Activated naive CD4-positive, alpha-beta T cell treated with anti-CD3 and anti-CD28 coated beads, Interleukin-2, amount 50 U/mL, for 72 hours (primary cell): ENCODE measurements at regions not wholly inside any gene's neighbourhood (a gene's known extent, or its start where the extent isn't known, plus 50 kb on each side); places are given as distances from the start of the nearest gene placed in this dataset.

Source experiments
- ATAC-seq, 2 donors: fragments of 150-1000 bp; cut with Tn5 transposase; 2 replicates each; pipeline ENCODE4 v1.10.0; 2021; ENCODE audit warnings: mild to moderate bottlenecking in 2 of 2, moderate library complexity in 2 of 2
- DNase-seq, 2 donors: peaks; one replicate each; pipeline ENCODE4 v3.0.0; 2021 to 2022; ENCODE audit warnings: low spot score in 2 of 2
- H3K27ac Mint-ChIP-seq, 2 donors: one replicate each; pipeline ENCODE4 v1.8.0; 2022; ENCODE audit warnings: mild to moderate bottlenecking in 2 of 2, mixed read lengths in 2 of 2
- H3K36me3 Mint-ChIP-seq, 2 donors: one replicate each; pipeline ENCODE4 v1.8.0; 2022; ENCODE audit warnings: mixed read lengths in 2 of 2
- H3K9me3 Mint-ChIP-seq, 2 donors: one replicate each; pipeline ENCODE4 v1.8.0; 2022; ENCODE audit warnings: mixed read lengths in 2 of 2

DNA sequence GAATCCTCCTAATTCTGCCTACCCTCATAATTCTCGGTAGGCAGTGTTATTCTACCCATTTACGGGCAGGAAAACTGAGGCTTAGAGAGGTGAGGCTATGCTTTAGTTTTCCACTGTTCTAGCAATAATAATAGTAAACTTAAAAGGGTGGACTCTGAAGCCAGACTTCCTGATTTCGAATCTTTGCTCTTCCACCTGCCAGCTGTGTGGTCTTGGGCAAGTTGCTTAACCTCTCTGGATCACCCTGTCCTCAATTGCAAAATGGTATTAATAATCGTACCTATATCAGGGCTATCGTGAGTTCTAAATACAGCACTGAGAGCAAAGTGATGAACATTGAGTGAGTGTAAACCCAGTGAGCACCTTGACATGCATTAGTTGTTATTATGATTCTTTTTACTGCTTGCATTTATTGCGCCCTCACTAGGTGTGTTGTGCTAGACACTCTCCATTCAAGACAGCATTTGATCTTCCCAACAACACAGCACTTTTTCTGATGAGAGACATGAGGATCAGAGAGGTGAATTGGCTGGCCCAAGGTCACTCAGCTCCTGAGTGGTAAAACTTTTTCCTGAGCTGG, 102.3 kb upstream of the CSF3R start:
- H3K36me3 Mint-ChIP-seq = no peaks in the 10 kb centered on the region
- DNase-seq (no peak), ATAC-seq (no peak)
- no peak overlapping the region for H3K27ac Mint-ChIP-seq
- no peaks in the 10 kb centered on the region for H3K9me3 Mint-ChIP-seq

- H3K36me3 Mint-ChIP-seq = no peaks in the 10 kb centered on the region
- peak overlapping the region in 1 of 2 donors; percentile 44 for H3K27ac Mint-ChIP-seq
- no peak for DNase-seq
- ATAC-seq = no peak
- H3K9me3 Mint-ChIP-seq = no peaks in the 10 kb centered on the region
Measured at GRCh38 chr1:36583980-36584782, 101.5 kb upstream of the CSF3R start.

DNA sequence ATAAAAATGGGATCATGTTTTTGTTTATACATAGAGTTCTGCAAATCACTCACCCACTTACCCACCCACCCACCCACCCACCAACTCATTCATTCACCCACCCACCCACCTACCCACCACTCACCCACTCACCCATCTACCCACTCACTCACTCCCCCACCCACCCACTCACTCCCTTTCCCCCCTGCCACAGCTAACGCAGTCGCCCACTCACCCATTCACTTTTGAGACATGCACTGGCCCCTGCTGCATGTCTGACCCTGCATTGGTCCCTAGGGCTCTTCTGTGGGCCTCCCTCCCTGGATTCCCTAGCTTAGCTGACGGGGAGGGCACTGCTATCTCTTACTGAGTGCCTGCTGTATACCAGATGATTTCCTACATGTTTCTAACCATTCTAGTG, 100.4 kb upstream of the CSF3R start:
- DNase-seq = no peak
- ATAC-seq = no peak
- Mint-ChIP-seq H3K27ac (no peak overlapping the region), H3K9me3 (no peaks in the 10 kb centered on the region), H3K36me3 (no peaks in the 10 kb centered on the region)

DNA sequence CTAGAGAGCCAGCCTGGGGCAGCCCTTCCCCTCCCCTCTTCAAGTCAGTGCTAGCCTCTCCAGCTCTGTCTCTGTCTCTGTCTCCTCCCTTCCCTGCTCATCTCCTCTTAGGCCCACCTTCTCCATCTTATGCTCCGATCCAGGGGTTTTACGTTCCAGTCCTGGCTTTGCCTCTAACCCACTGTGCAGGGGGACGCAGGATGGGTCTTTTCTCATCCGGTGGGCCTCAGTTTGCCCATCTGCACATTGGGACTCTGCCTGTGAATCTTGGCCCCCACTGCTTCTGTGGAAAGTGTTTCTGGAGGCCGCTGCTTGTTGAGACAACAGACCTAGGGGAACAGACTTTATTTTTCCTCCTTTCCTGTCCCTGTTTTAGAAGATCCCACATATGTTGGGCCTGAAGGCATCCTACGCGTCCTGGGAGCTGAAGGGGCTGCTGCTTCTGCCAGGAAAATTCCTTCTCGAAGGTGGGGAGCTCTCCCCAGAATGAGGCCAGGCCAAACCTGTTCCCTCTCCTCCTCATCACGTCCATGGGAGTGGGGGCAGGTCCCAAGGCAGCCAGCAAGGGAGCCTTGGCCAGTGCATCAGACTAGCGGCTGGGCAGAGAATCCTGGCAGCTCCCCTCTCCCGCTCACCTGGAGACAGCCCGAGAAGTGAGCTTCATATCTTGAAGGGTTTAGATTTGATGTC, 99.5 kb upstream of the CSF3R start:
- Mint-ChIP-seq H3K27ac (peak overlapping the region in 1 of 2 donors; percentile 27), H3K36me3 (no peaks in the 10 kb centered on the region), H3K9me3 (no peaks in the 10 kb centered on the region)
- DNase-seq = no peak
- no peak for ATAC-seq

DNA sequence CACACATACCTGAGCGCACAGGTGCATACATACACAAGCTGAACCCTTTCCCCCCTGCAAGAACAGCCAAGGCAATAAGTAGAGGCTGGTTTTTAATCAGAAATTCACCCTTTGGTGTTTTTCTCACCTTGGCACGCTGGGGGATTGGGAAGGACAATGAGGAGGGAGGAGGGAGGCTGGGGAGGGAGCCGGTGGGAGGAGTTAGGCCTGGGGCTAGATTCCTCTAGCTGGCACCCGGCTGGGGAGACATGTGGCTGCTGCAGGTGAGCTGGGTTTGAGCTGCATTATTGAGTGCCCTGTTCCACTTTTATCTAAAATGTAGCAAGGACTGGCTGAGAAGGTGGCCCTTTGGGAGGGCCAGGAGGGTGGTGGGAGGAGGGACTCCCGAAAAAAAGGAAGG, 97.8 kb upstream of the CSF3R start:
- no peak overlapping the region for H3K27ac Mint-ChIP-seq

DNA sequence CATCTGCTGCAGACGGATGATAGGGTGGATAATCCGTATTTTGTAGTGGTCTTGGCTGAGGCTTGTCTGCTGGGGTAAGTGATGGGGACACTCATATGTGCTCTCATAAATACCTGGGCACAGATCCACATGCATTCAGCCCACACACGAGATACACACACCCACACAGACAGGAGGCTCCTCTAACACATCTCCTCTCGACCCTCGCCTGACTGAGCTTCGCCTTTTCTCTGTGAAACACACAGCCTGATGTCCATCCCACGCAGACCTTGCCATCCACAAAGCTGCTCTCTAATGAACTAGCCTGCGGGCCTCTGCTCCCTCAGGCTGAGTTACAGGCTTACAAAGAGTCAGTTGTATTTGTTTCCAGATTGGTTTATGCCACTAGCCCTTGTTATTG, 96.3 kb upstream of the CSF3R start:
- Mint-ChIP-seq H3K27ac (no peak overlapping the region), H3K36me3 (no peaks in the 10 kb centered on the region), H3K9me3 (no peaks in the 10 kb centered on the region)
- ATAC-seq (no peak), DNase-seq (no peak)

More for the DNA sequence above, 97.8 kb upstream of the CSF3R start:
- Mint-ChIP-seq H3K36me3 (no peaks in the 10 kb centered on the region), H3K9me3 (no peaks in the 10 kb centered on the region)
- no peak for DNase-seq
- no peak for ATAC-seq

DNA sequence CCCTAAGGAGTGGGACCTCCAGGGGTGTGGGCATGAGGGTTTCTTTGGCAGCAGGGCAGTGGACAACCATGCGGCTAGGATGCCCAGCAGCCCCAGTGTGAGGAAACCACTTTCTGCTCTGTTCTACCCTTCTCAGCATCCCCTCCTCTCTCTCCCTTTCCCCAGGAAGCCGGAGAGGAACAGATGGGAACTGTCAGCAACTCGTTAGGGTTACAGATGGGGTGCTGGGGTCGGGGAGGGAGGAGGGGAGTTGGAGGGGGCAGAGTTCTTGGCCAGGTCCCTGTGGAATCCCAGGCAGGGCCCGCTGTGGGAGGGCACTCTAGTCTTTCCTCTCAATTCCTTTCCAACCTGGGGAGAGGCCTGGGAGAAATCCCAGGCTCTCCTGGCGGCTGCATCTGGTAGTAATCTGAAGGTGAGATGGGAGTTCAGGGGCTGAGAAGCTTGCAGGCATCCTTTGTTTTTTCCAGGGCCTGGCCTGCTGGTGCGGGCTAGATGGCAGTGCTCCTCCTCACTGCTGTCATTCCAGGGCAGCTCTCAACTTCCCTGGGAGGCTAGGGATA, 93.9 kb upstream of the CSF3R start:
- Mint-ChIP-seq H3K36me3 (no peaks in the 10 kb centered on the region), H3K27ac (no peak overlapping the region), H3K9me3 (no peaks in the 10 kb centered on the region)
- ATAC-seq (no peak), DNase-seq (no peak)

DNA sequence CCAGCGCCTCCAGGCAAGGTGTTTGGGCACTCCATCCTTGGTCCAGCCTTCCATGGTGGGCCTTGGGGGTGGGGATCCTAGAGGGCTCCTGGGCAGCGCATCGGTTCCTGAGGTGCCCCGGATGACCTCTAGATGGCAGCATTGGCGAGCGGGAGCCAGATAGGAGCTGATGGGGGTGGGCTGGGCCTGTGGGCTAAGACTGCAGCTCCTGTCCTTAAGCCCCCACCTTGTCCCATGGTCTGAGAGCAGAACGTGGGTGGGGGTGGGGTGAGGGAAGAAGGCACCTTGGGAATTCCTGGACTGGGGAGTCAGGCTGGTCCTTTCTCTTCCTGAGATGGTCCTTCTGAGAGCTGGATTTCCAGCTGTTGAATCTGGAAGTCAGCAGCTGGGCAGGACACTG, 93.4 kb upstream of the CSF3R start:
- DNase-seq = peak in 1 of 2 donors; percentile 64
- Mint-ChIP-seq H3K27ac (no peak overlapping the region), H3K36me3 (no peaks in the 10 kb centered on the region), H3K9me3 (no peaks in the 10 kb centered on the region)
- peak; percentile 73 to 78 for ATAC-seq

GRCh38 chr1:36573445-36573844, 90.7 kb upstream of the CSF3R start:
- ATAC-seq (no peak), DNase-seq (no peak)
- no peaks in the 10 kb centered on the region for H3K36me3 Mint-ChIP-seq
- no peaks in the 10 kb centered on the region for H3K9me3 Mint-ChIP-seq
- H3K27ac Mint-ChIP-seq = no peak overlapping the region

DNA sequence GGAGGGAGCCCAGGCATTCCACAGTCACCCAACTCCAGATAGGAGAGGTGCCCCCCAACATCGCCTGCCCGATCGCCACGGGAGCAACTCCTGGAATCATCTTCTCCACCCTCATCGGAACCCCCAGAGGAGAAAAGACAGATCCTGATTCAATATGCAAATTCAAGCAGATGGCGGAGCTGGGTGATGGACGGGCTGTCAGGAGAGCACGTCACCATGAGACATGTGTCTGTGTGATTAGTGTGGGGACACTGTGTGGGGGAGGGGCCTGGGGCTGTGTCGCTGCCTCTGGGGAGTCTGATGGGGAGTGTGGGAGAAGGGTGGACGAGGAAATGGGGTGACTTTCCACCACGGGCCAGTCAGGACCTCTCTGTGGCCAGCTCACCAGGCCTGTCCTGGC, 90.2 kb upstream of the CSF3R start:
- Mint-ChIP-seq H3K27ac (no peak overlapping the region), H3K36me3 (no peaks in the 10 kb centered on the region), H3K9me3 (no peaks in the 10 kb centered on the region)
- ATAC-seq (no peak), DNase-seq (no peak)

DNA sequence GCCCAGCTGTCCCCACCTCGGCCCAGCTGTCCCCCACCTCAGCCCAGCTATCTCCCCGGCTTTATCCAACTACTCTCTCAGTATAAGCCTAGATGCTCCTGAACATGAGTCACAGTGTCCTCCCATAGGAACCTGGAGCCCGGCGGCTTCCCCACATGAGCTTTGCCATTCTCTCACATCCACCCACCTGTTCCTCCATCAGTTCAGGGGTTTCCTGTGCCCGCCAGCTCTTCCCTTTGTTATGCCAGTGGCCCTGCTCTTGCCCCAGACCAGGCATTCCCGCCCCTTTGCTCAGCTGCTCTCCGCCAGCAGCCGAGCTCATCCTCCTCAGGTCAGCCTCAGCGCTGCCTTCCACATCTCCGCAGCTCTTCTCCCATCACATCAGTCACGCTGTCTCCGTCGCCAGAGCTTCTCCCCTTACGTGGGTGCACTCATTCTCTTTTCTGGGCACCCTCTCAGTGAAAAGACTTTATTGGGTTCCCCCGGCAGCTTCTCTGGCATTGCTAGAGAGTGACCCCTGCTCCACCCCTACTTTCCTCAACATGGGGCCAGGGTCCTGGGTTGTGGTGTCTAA, 89.5 kb upstream of the CSF3R start:
- no peaks in the 10 kb centered on the region for H3K9me3 Mint-ChIP-seq
- no peak overlapping the region for H3K27ac Mint-ChIP-seq
- no peak for ATAC-seq
- H3K36me3 Mint-ChIP-seq = no peaks in the 10 kb centered on the region
- DNase-seq = no peak

DNA sequence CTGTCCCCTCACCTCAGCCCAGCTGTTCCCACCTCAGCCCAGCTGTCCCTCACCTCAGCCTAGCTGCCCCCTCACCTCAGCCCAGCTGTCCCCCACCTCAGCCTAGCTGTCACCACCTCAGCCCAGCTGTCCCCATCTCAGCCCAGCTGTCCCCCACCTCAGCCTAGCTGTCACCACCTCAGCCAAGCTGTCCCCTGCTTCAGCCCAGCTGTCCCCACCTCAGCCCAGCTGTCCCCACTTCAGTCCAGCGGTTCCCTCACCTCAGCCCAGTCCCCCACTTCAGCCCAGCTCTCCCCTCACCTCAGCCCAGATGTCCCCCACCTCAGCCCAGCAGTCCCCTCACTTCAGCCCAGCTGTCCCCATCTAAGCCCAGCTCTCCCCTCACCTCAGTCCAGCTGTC, 88.4 kb upstream of the CSF3R start:
- ATAC-seq (no peak), DNase-seq (no peak)
- H3K36me3 Mint-ChIP-seq = no peaks in the 10 kb centered on the region
- no peak overlapping the region for H3K27ac Mint-ChIP-seq
- no peaks in the 10 kb centered on the region for H3K9me3 Mint-ChIP-seq

DNA sequence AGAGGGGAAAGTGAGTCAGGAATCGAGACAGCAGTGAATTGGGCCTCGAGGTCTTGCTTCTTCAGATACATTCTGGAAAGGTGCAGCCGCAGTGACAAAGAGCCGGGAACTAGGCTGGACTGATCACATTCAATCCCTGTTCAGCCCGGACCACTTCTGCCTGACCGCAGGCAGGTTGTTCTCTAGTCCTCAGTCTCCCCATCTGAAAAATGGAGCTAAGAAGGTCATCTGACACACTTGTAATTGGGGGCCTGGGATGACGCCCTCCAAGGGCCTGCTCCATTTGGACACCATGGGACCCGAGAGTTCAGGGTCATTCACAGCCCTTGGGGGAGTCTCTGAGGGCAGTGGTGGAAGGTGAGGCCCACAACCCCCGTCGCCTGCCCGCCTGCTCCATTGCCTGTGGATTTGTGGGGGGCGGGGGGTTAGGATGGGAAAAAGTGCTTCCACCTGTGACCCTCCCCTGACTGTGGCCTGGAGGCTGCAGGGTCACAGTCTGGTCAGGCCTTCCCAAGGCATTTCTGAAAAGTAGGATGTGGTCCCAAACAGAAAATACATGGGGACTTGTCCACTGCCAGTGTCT, 87.9 kb upstream of the CSF3R start:
- Mint-ChIP-seq H3K27ac (no peak overlapping the region), H3K36me3 (no peaks in the 10 kb centered on the region), H3K9me3 (no peaks in the 10 kb centered on the region)
- ATAC-seq = no peak
- no peak for DNase-seq

DNA sequence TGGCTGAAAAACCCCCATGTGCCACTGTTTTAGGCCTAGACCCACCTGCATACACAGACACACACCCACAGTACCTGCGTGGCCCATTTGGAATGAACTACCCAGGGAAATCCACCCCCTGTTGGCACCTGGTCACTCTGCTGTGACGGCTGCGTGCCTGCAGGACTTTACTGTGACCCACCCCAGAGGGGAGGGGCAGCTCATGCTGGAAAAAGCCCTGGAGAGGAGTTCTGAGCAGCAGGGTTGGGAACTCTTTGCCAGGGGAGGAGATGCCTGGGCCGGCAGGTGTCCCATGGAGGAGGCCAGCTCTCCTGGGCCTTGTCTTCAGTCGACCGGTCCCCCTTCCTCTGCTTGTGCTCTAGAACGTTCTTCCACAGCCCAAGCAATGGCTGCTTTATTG, 87.3 kb upstream of the CSF3R start:
- no peak overlapping the region for H3K27ac Mint-ChIP-seq
- ATAC-seq = no peak

DNA sequence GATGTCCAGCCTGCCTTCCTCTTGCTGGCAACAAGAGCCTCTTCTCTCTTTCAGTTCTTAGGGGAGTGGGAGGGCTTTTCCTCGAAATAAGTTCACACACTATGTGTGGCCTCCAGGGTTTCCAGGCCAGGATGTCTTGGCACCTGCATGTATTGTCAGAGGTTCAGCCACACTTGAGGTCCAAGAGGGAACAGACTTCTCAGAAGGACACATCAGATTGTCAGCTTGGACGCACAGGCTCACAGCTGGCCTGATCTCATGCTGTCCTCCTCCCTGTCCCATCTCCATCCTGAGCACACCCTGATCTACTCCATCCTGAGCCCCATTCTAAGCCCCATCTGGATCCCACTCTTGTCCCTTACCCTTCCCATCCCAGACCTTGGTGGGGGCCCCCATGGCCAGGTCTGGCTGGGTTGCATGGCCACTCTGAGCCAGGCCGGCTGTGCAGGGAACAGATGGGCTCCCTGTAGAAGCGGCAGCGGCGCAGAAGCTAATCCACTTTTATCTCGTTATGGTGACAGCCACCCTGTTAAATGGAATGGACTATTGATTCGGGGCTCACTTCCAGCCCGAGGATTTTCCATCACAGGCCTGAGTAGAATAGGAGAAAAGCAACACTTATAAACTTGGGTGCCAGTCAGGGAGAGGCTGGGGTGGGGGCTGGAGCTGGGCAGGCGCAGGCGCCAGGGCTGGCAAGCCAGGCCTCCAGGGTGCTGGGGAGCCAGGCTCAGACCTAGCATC, 85.1 kb upstream of the CSF3R start:
- Mint-ChIP-seq H3K36me3 (no peaks in the 10 kb centered on the region), H3K9me3 (no peaks in the 10 kb centered on the region), H3K27ac (no peak overlapping the region)
- peak in 1 of 2 donors; percentile 6 for DNase-seq
- no peak for ATAC-seq

More for the DNA sequence above, 87.3 kb upstream of the CSF3R start:
- Mint-ChIP-seq H3K36me3 (no peaks in the 10 kb centered on the region), H3K9me3 (no peaks in the 10 kb centered on the region)
- DNase-seq = no peak
